NT2/D1 (cell line): ENCODE measurements at regions not wholly inside any gene's neighbourhood (a gene's known extent, or its start where the extent isn't known, plus 50 kb on each side); places are given as distances from the start of the nearest gene placed in this dataset.
A peak's percentile ranks its signal among the peaks of the same experiment; 100 is the strongest.
"Not testable (repeated sequence)": the region's sequence is repeated elsewhere in the genome, so short reads cannot be mapped to it uniquely, and the experiment has no call there.

ENCODE experiments used
- DNase-seq: peaks from one replicate; pipeline ENCODE4 v3.0.0-alpha.2; 2011; ENCODE audit warnings: low read depth, low spot score
- H3K27me3 ChIP-seq: 2 replicates; pipeline ENCODE4 v1.6.0; 2011; ENCODE audit warnings: mild to moderate bottlenecking; ENCODE audit not compliant: insufficient read length, insufficient read depth
- H3K36me3 ChIP-seq: 2 replicates; pipeline ENCODE4 v1.6.1; 2011; ENCODE audit warnings: mild to moderate bottlenecking, low read length, mixed read lengths; ENCODE audit not compliant: insufficient read depth, insufficient read length
- H3K4me1 ChIP-seq: 2 replicates; pipeline ENCODE4 v1.5.1; 2011; ENCODE audit not compliant: insufficient read depth, insufficient read length
- H3K4me3 ChIP-seq: 2 replicates; pipeline ENCODE4 v1.5.1; 2011; ENCODE audit warnings: low read depth; ENCODE audit not compliant: insufficient read length
- H3K9ac ChIP-seq: 2 replicates; pipeline ENCODE4 v1.6.0; 2011; ENCODE audit warnings: low read depth; ENCODE audit not compliant: insufficient read length
- H3K9me3 ChIP-seq: 2 replicates; pipeline ENCODE4 v1.5.1; 2011; ENCODE audit warnings: mild to moderate bottlenecking, low read length; ENCODE audit not compliant: insufficient read depth
- SUZ12 ChIP-seq: IDR thresholded peaks from 2 replicates; pipeline ENCODE4 v1.6.1; 2011; ENCODE audit not compliant: insufficient read length, insufficient read depth; ENCODE audit errors: extremely low read depth
- YY1 ChIP-seq: IDR thresholded peaks from 2 replicates; pipeline ENCODE4 v1.6.1; 2011; ENCODE audit not compliant: insufficient read length, insufficient read depth
- ZNF274 ChIP-seq: IDR thresholded peaks from 2 replicates; pipeline ENCODE4 v1.6.1; 2011; ENCODE audit warnings: mild to moderate bottlenecking, low read depth, low read length

DNA sequence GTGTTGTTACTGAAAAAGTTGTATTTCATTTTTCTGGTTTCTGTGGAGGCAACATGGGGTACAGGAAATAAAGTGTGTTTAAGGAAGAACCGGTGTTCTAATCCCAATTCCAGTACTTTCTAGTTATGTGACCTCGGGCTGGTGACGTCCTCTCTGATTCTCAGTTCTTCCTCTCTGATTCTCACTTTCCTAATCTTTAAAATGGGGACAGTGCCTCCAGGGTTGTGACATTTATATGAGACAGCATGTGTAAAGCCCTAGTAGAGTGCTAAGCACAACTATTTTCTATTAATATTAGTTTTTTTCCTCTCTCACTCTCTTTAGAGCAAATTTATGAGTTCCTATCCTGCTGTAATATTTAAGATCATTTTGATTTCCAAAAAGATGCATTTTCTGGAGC, 50.9 kb upstream of the PTPDC1 start:
- DNase-seq = no peak
- H3K9ac ChIP-seq = no peak overlapping the region
- no peaks in the 10 kb centered on the region for H3K27me3 ChIP-seq
- no peaks in the 10 kb centered on the region for H3K36me3 ChIP-seq
- no peak for TF ChIP-seq ZNF274
- TF ChIP-seq SUZ12 = no peak
- TF ChIP-seq YY1 = no peak
- no peak overlapping the region for H3K4me3 ChIP-seq
- H3K9me3 ChIP-seq = 0 out of 2 replicates have a peak, but pooled peaks cover 10% of the 10 kb centered on the region
- no peaks in the 10 kb centered on the region for H3K4me1 ChIP-seq

DNA sequence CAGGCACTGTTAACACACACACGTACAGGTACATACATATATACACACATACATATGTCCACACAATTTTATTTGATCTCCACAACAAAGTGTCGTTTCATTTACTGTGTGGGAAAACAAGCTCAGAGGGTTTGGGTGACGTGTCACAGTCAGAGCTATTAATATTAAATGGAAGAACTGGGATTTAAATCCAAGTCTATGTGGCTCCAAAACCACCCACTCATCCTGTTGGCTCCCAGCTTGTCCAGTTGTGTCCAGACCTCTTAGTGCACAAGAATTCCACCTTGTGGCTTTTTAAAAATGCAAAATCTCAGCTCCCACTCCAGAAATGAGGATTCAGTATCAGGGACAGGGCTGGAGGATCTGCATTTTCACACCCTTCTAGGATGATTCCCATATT, 52.3 kb upstream of the PTPDC1 start:
- DNase-seq = no peak
- H3K9me3 ChIP-seq = peaks cover 18% of the 10 kb centered on the region
- no peaks in the 10 kb centered on the region for H3K4me1 ChIP-seq
- TF ChIP-seq YY1 = no peak
- no peak for TF ChIP-seq SUZ12
- no peak for TF ChIP-seq ZNF274
- H3K27me3 ChIP-seq = no peaks in the 10 kb centered on the region
- no peak overlapping the region for H3K4me3 ChIP-seq
- H3K36me3 ChIP-seq = no peaks in the 10 kb centered on the region
- H3K9ac ChIP-seq = no peak overlapping the region

DNA sequence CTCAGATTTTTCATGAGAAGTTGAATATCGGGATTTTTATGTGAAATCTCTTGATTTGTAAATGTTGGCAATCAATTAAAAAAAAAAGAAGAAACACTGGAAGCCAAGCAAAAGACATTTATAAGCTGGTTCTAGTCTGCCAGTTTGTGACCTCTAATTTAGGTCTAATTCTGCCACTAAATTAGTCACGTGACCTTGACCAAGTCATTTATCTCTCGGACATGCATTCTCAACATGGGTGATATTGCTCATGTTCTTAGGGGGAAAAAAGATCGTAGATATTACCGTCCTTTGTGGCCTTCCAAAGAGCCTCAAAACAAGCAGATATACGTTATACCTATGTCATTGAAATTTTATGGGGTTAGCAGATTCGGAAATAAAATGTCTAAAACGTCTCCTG, 52.9 kb upstream of the PTPDC1 start:
- no peak for DNase-seq
- Histone ChIP-seq H3K4me1 (no peaks in the 10 kb centered on the region), H3K9ac (peak overlapping the region; percentile 95), H3K4me3 (peak overlapping the region; percentile 89), H3K27me3 (no peaks in the 10 kb centered on the region), H3K9me3 (peaks cover 24% of the 10 kb centered on the region), H3K36me3 (no peaks in the 10 kb centered on the region)
- TF ChIP-seq YY1 (no peak), ZNF274 (no peak), SUZ12 (no peak)

DNA sequence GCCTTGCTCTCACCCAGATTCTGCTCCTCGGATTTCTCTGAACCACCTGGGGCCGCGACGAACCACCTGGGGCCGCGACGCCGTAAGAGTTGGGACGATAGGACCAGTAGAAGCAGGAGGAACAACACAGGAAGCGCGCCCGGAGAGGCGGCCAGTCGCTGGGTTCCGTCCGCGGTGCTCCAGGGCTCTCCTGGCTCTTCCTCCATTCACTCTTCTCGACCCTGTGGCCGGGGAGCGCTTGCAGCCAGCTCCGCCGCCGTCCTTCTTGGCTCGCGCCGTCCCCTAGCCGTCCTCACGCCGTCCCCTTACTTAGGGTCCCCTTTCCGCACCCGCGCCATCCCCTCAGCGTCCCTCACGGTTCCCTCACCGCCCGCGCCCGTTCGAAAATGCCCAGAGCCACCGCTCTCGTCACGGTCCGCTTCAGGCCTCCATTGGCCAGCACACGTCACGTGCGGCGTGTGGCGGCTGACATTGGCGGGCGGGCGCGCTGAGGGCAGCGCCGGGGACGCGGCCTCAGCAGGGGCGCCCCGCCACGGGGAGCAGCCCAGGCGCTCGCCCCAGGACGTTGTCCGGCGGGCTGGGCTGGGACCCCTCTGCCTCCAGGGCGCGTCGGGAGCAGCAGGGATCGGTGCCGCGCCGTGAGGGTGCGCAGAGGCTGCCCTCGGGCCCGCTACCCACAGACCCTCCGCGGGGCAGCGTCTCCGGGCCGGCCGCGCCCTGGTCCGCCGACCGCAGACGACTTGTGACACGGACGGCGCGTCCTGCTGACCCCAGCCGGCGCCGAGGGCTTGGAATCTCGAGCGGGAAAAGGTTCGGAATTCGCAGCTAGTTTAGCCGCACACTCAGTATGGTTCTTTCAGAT, 53.7 kb upstream of the PTPDC1 start:
- Histone ChIP-seq H3K36me3 (no peaks in the 10 kb centered on the region), H3K27me3 (no peaks in the 10 kb centered on the region), H3K4me1 (no peaks in the 10 kb centered on the region), H3K9ac (peak overlapping the region; percentile 95), H3K4me3 (peak overlapping the region; percentile 89), H3K9me3 (peaks cover 31% of the 10 kb centered on the region)
- TF ChIP-seq ZNF274 = no peak
- TF ChIP-seq YY1 = no peak
- no peak for TF ChIP-seq SUZ12
- DNase-seq = peak; percentile 79

DNA sequence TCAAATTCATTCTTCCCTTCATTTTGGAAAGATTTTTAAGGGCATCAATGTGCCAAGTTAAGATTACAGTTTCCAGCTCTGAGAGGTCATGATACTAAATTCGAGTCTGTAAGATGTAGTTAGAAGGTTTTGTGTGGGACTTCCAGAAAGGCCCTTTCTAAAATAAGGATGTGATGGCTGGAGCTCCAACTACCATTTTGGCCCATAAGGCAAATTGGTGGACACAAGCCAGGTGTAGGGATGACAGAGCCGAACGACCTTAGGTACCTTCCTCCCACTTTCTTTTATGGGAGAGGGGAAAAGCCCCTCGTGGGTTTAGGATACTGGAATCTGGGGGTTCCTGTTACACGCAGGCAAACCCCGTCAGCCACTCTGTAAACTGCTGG, 54.3 kb upstream of the PTPDC1 start:
- peak overlapping the region; percentile 89 for H3K4me3 ChIP-seq
- H3K36me3 ChIP-seq = no peaks in the 10 kb centered on the region
- H3K27me3 ChIP-seq = no peaks in the 10 kb centered on the region
- peak overlapping the region; percentile 95 for H3K9ac ChIP-seq
- no peak for DNase-seq
- H3K9me3 ChIP-seq = peaks cover 31% of the 10 kb centered on the region
- no peak for TF ChIP-seq SUZ12
- no peak for TF ChIP-seq YY1
- no peak for TF ChIP-seq ZNF274
- no peaks in the 10 kb centered on the region for H3K4me1 ChIP-seq

DNA sequence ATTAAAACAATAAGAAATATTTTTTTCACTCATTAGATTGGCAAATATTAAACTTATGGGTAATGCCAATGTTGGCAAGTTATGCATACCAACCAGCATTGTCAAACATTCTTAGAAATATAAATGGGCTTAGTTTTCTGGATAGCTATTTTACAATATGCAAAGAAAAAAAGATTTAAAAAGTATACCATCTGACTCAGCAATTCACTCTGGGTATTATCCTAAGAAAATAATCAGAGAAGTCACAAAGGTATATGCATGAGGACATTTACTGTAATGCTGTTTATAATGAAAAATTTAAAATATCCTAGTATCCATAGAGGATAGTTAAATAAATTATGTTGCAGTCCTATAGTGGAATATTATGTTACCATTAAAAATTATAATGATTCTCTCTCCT, 57.4 kb upstream of the PTPDC1 start:
- Histone ChIP-seq H3K9ac (no peak overlapping the region), H3K4me3 (no peak overlapping the region)
- TF ChIP-seq SUZ12 = no peak
- no peak for TF ChIP-seq YY1
- TF ChIP-seq ZNF274 = no peak

DNA sequence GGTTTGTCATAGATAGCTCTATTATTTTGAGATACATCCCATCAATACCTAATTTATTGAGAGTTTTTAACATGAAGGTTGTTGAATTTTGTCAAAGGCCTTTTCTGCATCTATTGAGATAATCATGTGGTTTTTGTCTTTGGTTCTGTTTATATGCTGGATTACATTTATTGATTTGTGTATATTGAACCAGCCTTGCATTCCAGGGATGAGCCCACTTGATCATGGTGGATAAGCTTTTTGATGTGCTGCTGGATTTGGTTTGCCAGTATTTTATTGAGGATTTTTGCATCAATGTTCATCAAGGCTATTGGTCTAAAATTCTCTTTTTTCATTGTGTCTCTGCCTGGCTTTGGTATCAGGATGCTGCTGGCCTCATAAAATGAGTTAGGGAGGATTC, 61.8 kb upstream of the PTPDC1 start:
- not testable (repeated sequence) for H3K4me3 ChIP-seq, H3K4me1 ChIP-seq, H3K9ac ChIP-seq, H3K27me3 ChIP-seq, H3K36me3 ChIP-seq, DNase-seq
- H3K9me3 ChIP-seq = peaks cover 18% of the 10 kb centered on the region

More for the DNA sequence above, 57.4 kb upstream of the PTPDC1 start:
- Histone ChIP-seq H3K36me3 (no peaks in the 10 kb centered on the region), H3K4me1 (no peaks in the 10 kb centered on the region), H3K27me3 (no peaks in the 10 kb centered on the region), H3K9me3 (peaks cover 31% of the 10 kb centered on the region)
- no peak for DNase-seq

DNA sequence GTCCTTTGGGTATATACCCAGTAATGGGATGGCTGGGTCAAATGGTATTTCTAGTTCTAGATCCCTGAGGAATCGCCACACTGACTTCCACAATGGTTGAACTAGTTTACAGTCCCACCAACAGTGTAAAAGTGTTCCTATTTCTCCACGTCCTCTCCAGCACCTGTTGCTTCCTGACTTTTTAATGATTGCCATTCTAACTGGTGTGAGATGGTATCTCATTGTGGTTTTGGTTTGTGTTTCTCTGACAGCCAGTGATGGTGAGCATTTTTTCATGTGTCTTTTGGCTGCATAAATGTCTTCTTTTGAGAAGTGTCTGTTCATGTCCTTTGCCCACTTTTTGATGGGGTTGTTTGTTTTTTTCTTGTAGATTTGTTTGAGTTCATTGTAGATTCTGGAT, 63.4 kb upstream of the PTPDC1 start:
- H3K27me3 ChIP-seq, H3K4me1 ChIP-seq, H3K9ac ChIP-seq, DNase-seq, H3K4me3 ChIP-seq, H3K36me3 ChIP-seq, H3K9me3 ChIP-seq: not testable (repeated sequence)
